GM21619 (cell line): ENCODE measurements at regions not wholly inside any gene's neighbourhood (a gene's known extent, or its start where the extent isn't known, plus 50 kb on each side); places are given as distances from the start of the nearest gene placed in this dataset.
"Not testable (repeated sequence)": the region's sequence is repeated elsewhere in the genome, so short reads cannot be mapped to it uniquely, and the experiment has no call there.

Source experiments
- ATAC-seq: cut with Tn5 transposase; IDR thresholded peaks from one replicate; pipeline ENCODE4 v1.9.1; 2021; ENCODE audit not compliant: unreplicated experiment

DNA sequence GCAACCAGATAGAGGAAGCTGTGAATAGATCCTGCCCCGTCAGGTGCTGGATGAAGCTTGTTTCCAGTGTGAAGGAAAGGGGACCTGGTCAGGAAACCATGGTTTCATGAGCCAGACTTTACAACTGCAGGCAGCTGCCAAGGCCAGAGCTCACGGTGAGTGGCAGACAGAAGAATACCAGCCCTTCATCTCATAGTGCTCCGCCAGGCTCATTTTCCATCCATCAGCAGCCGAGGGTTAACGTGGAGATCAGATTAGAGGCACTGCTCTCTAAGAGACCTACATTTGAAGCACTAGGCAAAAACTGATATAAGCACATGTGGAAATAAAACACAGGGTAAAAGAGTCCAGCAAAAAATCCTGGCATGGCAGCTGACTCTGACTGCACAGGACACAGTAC, 172.4 kb downstream of the CD24 start:
- ATAC-seq: no peak

GRCh38 chr6:106801256-106801655, 171.9 kb downstream of the QRSL1 start:
- no peak for ATAC-seq

- ATAC-seq: no peak
These were observed 171.0 kb downstream of the QRSL1 start for GRCh38 chr6:106800379-106800778.

GRCh38 chr6:106799031-106799894, 169.9 kb downstream of the QRSL1 start:
- ATAC-seq: peak; percentile 87

- ATAC-seq: no peak
These were observed 167.8 kb downstream of the QRSL1 start for GRCh38 chr6:106797186-106797585.

- ATAC-seq: no peak
These were observed 167.4 kb downstream of the QRSL1 start for GRCh38 chr6:106796781-106797180.

DNA sequence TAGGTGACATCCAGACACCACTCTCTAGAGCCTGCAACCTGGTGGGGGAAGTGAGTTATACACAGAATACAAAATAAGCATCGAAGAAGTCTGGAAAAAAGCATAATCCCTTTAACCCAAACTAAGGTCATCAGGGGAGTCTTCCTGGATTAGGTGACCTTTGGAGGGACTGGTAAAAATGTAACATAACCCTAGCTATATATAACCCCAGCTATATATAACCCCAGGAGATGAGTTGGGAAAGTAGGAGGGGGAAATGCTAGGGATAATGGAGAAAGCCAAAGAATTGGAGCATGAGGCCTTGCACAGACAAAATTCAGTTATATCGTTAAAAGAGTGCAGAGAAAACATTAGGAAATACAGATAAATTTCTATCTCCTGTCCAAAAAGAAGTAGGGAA, 164.8 kb downstream of the QRSL1 start:
- no peak for ATAC-seq

DNA sequence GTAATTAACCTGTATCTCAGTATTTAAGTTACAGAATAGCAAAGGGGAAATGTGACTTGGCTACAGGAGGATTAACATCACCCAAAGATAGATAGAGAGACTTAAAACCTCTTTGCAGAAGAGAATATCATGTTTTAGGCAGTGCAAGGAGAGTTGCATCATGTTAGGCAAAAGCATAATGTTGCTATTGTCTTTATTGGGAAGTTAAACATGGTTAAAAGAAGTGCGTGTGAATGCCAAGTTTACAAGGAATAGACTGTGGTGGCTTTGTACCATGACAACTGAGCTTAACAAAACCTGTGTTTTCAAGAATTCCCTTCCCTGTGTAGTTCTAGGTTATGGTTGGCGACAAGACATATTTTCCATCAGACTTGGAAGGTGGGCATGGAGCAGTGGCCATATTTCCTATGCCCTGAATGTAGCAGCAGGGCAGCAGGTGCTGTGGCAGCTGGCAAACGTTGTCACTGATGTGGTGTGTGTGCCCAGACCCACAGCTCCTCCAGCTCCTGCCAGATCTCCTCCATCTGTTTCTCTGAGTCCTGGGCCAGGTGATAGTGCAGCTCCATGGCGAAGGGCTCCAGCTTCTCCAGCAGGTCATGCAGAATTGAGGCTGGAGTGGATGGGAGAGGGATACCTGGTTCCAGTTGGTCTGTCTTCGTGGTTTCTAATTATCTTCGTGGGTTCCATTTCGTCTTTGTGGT, 163.3 kb downstream of the QRSL1 start:
- no peak for ATAC-seq

GRCh38 chr6:106790935-106791334, 161.6 kb downstream of the QRSL1 start:
- no peak for ATAC-seq

DNA sequence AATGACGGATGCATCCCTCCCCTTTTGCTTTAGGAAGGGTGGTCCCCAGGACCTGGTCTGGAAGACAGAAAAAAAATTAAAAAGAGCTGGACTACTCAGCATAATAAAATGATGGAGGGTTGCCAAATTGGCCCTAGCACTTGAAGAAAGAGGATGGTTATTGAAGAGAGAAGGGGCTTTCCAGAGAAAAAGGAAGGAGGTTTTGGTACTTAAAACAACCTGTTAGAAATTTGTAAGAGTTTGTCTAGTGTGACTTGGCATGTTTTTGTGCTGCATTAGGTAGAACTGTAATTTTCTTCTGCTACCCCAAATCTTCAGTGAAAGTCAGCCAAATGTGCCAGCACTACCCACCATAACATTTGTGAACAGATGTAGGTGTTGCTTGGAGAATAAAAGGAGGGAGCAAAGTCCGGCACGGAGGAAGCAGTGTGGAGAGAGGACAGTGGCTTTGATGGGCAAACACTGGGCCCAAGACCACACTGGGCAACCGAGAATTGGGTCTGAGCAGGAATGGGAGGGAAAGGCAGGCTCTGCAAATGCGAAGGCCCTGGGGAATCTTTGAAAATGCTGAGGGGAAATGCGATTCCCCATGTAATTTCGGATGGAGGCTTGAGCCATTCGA, 160.9 kb downstream of the QRSL1 start:
- no peak for ATAC-seq

GRCh38 chr6:106789428-106790148, 160.2 kb downstream of the QRSL1 start:
- ATAC-seq: no peak

- ATAC-seq: no peak
These were observed 159.4 kb downstream of the QRSL1 start for GRCh38 chr6:106788761-106789160.

DNA sequence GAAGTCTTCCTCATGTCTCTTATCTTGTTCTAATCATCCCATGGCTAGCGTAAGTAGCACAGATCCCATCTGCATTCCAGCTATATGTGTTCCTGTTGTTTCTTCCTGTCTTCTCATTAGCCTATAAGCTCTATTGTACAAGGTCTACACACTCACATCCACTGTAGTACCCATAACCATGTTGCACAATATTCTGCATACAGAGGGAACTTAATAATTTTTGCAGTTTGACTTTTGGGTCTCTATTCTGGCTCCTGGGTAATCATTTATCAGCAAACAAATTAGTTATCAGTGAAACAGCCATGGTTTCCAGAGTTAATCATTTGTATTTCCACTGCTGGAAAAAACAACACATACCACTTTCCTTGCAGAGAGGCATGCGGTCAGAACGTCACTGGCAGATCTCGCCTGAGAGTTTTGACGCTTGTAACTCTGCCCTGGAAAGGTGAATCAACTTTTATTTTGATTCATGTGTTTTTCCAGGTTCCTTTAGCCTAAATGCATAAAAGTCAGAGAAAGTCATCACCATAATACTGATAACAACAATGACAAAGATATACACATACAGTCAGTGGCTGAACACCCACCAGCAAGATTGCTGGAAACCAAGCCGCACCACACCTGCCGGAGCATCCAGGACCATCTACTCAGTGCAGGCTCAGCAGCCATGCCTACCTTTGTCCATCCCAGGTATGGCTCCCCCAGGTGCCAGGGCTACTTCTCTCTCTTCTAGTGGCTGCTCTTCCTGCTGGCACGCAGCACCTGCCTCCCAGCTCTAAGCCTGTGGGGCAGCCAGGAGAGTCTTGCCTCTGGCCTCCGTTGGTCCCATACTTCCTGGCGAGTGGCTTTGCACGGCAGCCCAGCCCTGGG, 158.2 kb downstream of the QRSL1 start:
- no peak for ATAC-seq

DNA sequence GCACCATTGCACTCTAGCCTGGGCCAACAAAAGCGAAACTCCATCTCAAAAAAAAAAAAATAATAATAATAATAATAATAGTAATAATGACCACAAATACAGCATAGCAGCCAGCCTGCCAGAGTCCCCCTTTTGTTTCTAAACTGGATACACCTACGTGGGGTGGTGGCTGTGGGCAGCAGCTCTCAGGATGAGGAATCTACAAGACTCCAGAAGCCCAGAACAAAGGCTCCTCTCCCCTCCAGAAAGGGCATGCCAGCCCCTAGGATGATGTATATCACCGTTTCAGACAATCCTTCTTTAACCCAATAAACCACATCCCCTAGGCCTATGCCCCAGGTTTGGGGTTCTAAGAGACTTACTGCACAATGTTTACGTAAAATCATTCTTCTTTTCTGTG, 155.9 kb downstream of the QRSL1 start:
- no peak for ATAC-seq

DNA sequence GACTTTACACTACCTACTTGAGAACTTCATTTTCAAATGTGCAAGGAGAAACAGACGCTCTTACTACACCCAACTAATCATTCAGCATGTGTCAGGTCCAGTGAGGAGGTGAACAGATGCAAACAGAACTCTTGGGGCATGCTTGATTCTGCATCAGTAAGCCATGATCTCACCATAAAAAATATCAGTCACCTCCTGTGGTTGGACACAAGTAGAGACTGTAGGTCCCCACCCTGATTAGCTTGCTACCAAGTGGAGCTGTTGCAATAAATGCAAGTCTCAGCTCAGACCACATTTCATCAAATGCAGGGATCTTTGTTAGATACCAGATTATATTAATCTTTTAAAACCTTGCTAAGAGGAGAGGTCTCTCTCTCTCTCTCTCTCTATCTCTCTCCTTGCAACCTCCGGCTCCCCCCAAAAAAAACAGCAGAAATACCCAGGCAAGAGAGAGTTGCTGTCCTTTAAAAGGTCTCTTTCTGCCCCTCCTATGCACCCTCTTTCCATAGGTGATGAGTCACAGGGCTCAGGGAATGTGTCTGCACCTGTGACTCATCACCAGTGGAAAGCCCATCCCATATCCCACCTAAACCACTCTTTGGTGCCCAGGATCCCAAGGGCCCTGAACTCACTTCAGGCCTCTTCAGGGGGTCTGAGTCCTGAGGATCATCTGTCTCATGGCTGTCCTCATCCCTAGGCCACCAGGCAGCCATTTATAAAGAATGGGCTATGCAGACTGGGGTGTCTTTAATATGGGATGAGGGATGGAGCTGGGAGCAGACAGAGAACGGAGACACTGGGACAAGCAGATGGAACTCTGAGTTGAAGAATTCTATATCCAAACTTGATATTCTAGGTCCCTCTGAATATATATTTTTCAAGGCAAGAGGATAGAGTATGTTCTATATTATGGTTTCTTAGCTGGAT, 154.5 kb downstream of the QRSL1 start:
- no peak for ATAC-seq

DNA sequence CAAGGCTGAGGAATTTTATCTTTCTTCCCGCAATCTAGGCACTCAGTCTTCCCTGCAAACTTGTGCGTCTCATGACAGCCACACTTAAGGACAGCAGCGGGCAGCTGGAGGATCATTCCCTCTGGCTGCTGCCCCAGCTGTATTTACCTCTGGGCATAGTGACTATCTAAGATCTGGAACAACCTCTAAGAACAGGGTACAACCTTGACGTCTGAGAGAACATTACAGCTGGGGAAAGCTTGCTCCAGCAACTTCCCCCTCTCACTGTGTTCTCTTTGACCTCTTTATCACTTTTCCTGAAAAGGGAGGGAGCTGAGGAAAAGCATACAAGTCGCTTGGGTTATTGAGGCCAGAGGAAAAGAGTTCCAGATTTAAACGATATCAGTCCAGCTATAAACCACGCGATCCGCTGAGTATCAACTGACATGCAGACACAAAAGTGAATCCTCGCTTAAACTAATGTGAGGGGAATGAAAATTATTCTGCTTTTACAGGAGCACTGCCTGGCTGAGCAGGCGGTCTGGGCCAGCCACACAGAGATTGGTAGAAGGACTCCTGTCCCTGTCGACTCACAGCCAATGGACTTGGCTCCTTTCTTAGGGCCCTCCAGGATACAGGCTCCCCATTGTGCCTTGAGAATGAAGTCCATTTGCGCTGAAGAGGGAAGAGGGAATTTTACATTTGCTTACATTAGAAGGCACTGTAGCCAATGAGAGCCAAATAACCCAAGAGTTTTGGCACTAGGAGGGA, 153.3 kb downstream of the QRSL1 start:
- ATAC-seq: no peak

GRCh38 chr6:106779552-106779951, 150.2 kb downstream of the QRSL1 start:
- ATAC-seq: not testable (repeated sequence)

DNA sequence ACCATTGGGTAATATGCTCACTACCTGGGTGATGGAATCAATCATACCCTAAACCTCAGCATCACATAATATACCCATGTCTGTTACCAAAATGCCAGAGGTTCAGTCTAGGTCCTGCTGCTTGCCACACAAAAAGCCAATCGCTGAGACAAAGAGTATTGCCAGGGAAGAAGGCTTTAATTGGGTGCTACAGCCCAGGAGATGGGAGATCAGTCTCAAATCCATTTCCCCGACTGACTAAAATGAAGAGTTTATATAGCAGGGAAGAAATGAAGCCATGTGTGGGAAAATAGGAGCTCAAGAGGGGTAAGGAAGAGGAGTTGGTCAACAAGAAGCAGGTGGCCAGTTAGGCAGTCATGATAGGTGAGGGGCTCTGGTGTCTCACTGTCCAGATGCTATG, 149.6 kb downstream of the QRSL1 start:
- ATAC-seq: no peak
